NOMO-1 treated with dmso at 0.1 percent for 144 hours (cell line): ENCODE measurements at regions not wholly inside any gene's neighbourhood (a gene's known extent, or its start where the extent isn't known, plus 50 kb on each side); places are given as distances from the start of the nearest gene placed in this dataset.
"Not testable (repeated sequence)": the region's sequence is repeated elsewhere in the genome, so short reads cannot be mapped to it uniquely, and the experiment has no call there.

Experiments used
- DNase-seq: peaks from one replicate; lab custom pipeline; 2025; ENCODE audit not compliant: unreplicated experiment; lab: John Stamatoyannopoulos, UW

- no peak for DNase-seq
Observed at GRCh38 chr11:81339521-81339920, 1394.1 kb downstream of the FAM181B start.

- no peak for DNase-seq
Observed at GRCh38 chr11:81337756-81338155, 1395.9 kb downstream of the FAM181B start.

GRCh38 chr11:81332276-81332675 lies 1401.4 kb downstream of the FAM181B start:
- no peak for DNase-seq

GRCh38 chr11:81331611-81332235 lies 1401.9 kb downstream of the FAM181B start:
- no peak for DNase-seq

DNA sequence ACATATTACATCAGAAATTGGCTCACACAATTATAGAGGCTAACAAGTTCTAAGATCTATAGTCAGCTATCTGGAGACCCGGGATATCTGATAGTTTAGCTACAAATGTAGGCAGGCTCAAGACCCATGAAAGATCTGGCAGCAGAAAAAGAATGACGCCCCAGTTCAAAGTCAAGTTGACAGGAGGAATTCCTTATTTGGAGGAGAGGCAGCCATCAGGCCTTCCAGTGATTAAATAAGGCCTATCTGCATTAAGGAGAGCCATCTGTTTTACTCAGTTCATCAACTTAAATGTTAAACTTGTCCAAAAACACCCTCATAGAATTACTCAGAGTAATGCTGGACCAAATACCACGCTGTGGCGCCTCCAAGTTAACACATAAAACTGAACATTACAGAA lies 1402.6 kb downstream of the FAM181B start:
- no peak for DNase-seq

DNA sequence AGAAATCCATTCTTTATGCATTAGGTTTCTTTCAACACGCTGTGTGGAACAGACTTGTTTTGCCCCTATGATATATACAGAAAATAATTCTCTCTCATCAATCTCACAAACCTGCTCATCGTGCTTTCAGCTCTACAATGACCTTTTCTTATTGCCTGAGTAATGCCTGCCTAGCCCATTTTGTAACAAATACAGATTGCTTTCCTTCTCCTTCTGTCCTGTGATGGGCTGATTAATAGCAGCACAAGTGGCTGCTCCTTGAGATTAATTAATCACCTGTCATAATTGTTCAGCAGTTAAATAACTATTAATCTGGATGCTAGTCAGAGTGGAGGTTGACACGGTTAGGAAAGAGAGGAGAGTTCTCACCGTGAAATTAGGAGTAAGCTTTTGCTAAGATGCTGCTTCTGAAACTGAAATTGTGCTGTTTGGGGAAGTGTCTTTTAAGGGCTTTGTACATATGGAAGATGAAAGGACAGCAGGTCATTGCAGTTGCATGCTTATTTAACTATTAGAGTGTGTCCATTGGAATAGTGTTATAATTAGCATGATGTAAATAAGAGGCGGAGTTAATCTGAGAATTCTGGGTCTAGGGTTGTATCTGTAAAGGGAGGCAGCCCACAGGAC lies 1430.5 kb downstream of the FAM181B start:
- DNase-seq, result no peak

DNA sequence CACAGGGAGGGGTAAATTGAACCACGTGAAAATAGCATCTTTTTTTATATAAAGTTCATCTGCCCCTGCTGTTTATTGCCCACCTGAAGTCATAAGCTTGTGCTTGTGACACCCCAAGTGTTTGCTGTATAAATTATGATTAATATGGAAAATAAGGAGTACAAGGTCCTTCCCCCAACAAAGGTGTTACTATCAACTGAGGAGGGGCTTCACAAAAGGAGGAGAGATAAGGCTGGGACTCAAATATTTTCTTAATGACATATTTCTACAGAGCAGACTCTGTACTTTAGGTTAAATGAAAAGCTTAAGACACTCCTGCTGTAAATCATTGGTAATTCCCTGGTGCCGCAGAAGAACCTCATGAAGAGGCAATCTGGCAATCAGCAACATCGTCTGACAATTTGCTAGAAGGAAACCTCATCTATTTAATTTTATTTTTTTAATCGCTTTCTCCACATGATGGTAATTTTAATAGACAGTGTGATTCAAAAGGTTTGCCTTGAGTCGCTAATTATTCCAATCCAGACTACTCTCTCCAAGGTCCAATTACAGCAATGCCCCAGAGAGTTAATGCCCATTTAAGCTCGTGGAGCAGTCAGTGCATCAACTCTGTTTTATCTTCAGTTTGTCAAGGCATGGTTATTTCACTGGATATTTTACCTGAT lies 1432.4 kb downstream of the FAM181B start:
- no peak for DNase-seq

- no peak for DNase-seq
Observed at GRCh38 chr11:81286959-81287358, 1446.7 kb downstream of the FAM181B start.

GRCh38 chr11:81286550-81286949 lies 1447.1 kb downstream of the FAM181B start:
- no peak for DNase-seq

DNA sequence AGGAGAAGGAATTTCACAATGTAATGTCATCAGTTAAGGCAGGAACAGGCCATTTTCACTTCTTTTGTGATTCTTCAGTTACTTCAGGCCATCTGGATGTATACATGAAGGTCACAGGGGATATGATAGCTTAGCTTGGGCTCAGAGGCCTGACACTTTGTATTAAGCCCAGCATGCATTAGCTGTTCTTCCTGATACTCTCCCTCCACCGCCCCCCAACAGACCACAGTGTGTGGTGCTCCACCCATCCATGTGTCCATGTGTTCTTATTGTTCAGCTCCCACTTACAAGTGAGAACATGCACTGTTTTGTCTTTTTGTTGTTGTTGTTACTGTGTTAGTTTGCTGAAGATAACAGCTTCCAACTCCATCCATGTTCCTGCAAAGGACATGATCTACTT lies 1453.4 kb downstream of the FAM181B start:
- not testable (repeated sequence) for DNase-seq

GRCh38 chr11:81278991-81279390 lies 1454.7 kb downstream of the FAM181B start:
- no peak for DNase-seq

GRCh38 chr11:81270686-81271085 lies 1463.0 kb downstream of the FAM181B start:
- DNase-seq, result no peak

DNA sequence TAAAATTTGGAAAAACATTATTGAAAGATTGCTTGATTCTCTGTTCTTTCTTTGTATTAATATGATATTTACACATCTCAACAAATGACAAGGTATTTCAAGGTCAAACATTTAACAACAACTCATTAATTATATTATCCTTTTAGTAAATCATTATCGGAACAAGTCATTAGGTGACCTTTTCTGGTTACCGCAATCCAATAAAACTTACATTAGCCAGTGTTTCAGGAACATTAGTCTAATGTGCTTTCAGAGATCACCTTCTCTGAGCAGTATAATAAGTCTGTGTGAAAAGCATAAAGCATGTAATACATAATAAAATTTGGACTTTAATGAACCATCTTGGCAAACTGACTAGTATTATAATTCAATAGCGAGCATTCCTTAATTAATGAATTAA lies 1466.4 kb downstream of the FAM181B start:
- no peak for DNase-seq

- no peak for DNase-seq
Observed at GRCh38 chr11:81259471-81259870, 1474.2 kb downstream of the FAM181B start.

- no peak for DNase-seq
Observed at GRCh38 chr11:81255895-81256294, 1477.8 kb downstream of the FAM181B start.

DNA sequence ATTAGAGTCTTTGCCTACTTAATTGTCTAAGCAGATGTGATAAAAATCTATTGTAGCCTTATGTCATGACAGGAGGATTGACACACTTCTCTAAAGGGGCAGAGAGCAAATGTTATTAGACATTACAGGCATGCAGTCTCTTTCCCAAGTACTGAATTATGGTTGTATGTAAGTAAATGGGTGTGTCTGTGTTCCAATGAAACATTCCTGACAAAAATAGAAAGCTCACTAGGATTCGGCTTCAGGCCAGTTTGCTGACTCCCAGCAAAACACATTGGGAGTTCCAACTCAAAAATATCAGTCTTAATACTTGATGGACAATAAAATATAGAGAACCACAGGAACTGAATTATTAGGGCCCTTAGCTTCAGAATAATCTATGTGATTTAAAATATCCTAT lies 1480.4 kb downstream of the FAM181B start:
- DNase-seq, result no peak

DNA sequence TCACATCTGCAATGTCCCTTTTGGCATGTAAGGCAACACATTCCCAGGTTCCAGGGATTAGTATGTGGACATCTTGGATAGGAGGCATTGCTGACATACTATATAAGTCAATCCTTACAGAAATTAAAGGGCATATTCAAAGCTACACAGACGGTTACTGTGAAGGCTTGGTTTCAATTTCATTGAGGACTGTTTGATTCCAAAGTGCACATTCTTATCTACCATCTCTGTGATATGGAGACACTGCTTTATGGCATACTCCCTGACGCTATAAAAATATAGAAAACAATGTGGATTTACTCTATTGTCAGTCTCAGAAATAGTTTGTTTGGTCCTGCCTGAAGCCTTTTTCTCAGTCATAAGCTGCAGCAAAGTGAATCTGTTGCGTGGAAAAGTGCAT lies 1486.7 kb downstream of the FAM181B start:
- DNase-seq, result no peak

DNA sequence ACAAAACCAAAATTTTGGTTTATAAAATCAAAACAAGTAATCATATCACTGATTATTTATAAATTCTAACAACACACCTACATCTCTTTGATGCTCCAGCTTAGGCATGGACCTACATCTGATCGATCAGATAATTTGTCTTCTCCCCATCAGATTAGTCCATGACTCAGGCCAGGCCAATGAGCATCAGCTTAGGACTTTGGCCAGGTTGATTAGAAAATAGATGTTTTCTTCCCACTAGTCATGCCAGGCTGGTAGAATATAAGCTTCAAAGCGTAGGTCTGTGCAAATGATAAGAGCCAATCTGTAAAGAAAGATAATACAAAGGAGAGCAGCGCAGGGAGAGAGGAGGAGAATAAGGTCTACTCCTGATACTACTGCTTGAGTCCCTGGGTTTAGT lies 1487.9 kb downstream of the FAM181B start:
- DNase-seq, result no peak

DNA sequence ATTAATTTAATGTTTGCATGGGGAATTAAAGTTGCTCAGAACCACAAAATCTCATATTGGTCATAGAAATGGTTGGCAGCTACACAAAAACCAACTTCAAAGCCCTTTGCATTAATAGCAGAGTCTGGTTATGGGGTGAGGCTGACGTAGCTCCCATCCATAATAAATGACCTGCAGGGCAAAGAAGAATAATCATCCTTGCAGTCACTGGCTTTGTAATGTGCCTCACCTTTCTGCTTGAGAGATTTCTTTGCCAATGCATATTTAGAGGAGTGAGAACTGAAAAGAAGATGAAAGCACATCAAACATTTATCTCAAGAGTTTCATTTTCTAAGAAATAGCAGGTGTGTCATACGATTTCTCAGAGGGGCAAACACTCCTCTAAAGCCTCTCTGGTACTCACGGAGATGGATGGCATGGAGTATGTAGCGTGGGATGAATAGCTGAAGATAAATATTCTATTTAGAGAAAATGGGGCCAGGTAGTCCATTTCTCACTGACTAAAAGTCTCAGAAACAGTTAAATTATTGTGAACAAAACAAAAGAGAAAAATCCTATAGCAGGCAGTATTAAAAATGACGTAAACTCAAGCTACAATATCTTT lies 1491.9 kb downstream of the FAM181B start:
- DNase-seq, result no peak

GRCh38 chr11:81237139-81237538 lies 1496.5 kb downstream of the FAM181B start:
- no peak for DNase-seq

DNA sequence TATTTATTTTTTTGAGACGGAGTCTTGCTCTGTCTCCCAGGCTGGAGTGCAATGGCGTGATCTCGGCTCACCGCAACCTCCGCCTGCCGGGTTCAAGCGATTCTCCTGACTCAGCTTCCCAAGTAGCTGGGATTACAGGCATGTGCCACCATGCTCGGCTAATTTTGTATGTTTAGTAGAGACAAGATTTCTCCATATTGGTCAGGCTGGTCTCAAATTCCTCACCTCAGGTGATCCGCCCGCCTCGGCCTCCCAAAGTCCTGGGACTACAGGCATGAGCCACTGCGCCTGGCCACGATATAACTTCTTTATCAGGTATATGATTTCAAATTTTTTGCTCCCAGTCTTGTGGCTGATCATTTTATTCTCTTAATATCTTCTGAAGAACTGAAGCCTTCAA lies 1506.3 kb downstream of the FAM181B start:
- DNase-seq, result not testable (repeated sequence)

DNA sequence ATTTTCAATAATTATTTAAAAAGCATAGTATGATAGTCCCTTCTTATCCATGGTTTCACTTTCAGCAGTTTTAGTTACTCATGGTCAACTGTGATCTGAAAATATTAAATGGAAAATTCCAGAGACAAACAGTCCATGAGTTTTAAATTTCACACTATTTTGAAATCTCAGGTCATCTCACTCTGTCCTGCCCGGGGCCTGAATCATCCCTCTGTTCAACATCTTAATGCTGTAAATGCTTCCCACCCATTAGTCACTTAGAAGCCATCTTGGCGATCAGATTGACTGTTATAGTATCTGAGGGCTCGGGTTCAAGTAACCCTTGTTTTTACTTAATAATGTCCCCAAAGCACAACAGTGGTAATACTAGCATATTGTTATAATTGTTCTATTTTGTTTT lies 1509.3 kb downstream of the FAM181B start:
- no peak for DNase-seq
